Breast epithelium (tissue), 4 donors: ENCODE measurements at regions not wholly inside any gene's neighbourhood (a gene's known extent, or its start where the extent isn't known, plus 50 kb on each side); places are given as distances from the start of the nearest gene placed in this dataset.

Experiments
- DNase-seq, 2 donors: peaks; one replicate each; pipeline ENCODE4 v3.0.0-alpha.2; 2019; ENCODE audit warnings: low spot score in 2 of 2
- H3K27ac ChIP-seq, 2 donors: fragments of 200-600 bp; sonication (generic) in 1 of 2; one replicate each; pipeline ENCODE4 v1.5.1; 2016 to 2019; ENCODE audit warnings: mild to moderate bottlenecking in 1 of 2
- H3K27me3 ChIP-seq, 2 donors: fragments of 200-600 bp; sonication (generic) in 1 of 2; one replicate each; pipeline versions ENCODE4 v1.5.1 to v1.6.0; 2017 to 2019; ENCODE audit warnings: control low read depth in 1 of 2, mild to moderate bottlenecking in 1 of 2
- H3K36me3 ChIP-seq: fragments of 200-600 bp; one replicate; pipeline ENCODE4 v1.5.1; 2019
- H3K4me1 ChIP-seq, 2 donors: fragments of 200-600 bp; sonication (generic); one replicate each; pipeline ENCODE4 v1.5.1; 2016 to 2019; ENCODE audit warnings: control low read depth in 1 of 2
- H3K4me3 ChIP-seq, 3 donors: fragments of 200-600 bp; sonication (generic); 1 replicate in 2 of 3; 2 replicates in 1 of 3; pipeline ENCODE4 v1.5.1; 2016 to 2019; ENCODE audit warnings: mild to moderate bottlenecking in 3 of 3, moderate library complexity in 2 of 3
- H3K9me3 ChIP-seq, 2 donors: fragments of 200-600 bp; sonication (generic) in 1 of 2; one replicate each; pipeline ENCODE4 v1.5.1; 2016 to 2019; ENCODE audit warnings: control low read depth in 1 of 2
- POLR2A ChIP-seq: fragments of 450-650 bp; IDR thresholded peaks from one replicate; pipeline ENCODE4 v1.6.1; 2016; ENCODE audit warnings: antibody characterized with exemption, mild to moderate bottlenecking, moderate library complexity
- POLR2AphosphoS5 ChIP-seq, 3 donors: sonication (generic); formaldehyde crosslinking; IDR thresholded peaks; one replicate each; pipeline ENCODE4 v1.6.1; 2017; ENCODE audit warnings: antibody characterized with exemption in 3 of 3
- intact Hi-C: fragments of 100-400 bp; cut with DNase I; formaldehyde crosslinking; loops from one replicate; pipeline ENCODE4 v1.15.1; 2023; ENCODE audit warnings: low total_unique reads
- TF ChIP-seq, protein P1 (sequence below), 3 donors: fragments of 450-650 bp; IDR thresholded peaks; one replicate each; pipeline ENCODE4 v1.5.1; 2016 to 2017; ENCODE audit warnings: antibody characterized with exemption in 3 of 3, mild to moderate bottlenecking in 3 of 3, moderate library complexity in 3 of 3

DNA sequence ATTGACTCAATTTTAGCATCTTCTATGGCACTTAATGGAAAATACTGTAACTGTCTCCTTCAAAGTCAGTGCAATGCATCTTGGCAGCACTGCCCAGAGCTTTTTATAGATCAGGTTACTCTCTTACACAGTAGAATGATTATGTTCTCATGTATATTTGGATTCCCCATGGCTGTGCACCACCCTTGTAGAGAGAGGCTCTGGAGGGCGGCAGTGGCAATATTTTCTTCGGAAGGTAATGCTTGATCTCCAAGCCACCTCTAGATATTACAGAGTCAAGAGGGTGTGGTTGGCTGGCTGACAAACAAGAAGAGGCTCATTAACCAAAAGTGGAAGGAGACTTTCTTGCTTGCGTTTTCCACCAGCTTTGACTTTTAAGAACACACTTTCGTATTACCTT, 72.8 kb upstream of the ARSJ start:
- H3K27me3 ChIP-seq: no peaks in the 10 kb centered on the region
- H3K4me1 ChIP-seq: no peaks in the 10 kb centered on the region
- no peak for DNase-seq
- no peak overlapping the region for H3K4me3 ChIP-seq
- peaks cover 0 to under 1% of the 10 kb centered on the region in 2 donors for H3K9me3 ChIP-seq
- TF ChIP-seq POLR2AphosphoS5 (IDR thresholded peaks at IDR 0.05) (no peak), POLR2A (no peak)
- TF ChIP-seq, protein P1, sequence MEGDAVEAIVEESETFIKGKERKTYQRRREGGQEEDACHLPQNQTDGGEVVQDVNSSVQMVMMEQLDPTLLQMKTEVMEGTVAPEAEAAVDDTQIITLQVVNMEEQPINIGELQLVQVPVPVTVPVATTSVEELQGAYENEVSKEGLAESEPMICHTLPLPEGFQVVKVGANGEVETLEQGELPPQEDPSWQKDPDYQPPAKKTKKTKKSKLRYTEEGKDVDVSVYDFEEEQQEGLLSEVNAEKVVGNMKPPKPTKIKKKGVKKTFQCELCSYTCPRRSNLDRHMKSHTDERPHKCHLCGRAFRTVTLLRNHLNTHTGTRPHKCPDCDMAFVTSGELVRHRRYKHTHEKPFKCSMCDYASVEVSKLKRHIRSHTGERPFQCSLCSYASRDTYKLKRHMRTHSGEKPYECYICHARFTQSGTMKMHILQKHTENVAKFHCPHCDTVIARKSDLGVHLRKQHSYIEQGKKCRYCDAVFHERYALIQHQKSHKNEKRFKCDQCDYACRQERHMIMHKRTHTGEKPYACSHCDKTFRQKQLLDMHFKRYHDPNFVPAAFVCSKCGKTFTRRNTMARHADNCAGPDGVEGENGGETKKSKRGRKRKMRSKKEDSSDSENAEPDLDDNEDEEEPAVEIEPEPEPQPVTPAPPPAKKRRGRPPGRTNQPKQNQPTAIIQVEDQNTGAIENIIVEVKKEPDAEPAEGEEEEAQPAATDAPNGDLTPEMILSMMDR (IDR thresholded peaks at IDR 0.05): no peak
- intact Hi-C loops: no loop called here
- no peak overlapping the region for H3K27ac ChIP-seq
- H3K36me3 ChIP-seq: no peaks in the 10 kb centered on the region

DNA sequence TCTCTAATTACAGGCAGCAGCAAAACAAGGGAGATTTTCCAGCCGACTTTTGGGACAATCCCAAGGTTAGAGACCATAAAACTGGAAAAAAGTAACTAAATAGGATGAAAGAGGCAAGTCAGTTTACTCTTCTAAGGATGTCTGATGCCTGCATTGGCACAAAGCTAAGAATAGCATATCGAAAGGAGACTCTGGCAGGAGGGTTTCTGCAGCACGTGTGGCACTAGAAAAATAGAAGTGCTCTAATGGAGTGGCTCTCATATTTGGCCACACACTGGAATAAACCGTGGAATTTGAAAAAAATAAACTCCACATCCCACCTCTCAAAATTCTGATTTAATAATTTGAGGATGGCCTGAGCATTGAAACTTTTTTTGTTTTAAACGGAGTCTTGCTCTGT, 77.2 kb upstream of the ARSJ start:
- intact Hi-C loops: no loop called here
- Histone ChIP-seq H3K27ac (no peak overlapping the region), H3K36me3 (no peaks in the 10 kb centered on the region), H3K27me3 (no peaks in the 10 kb centered on the region), H3K4me3 (no peak overlapping the region), H3K9me3 (peaks cover 0 to 7% of the 10 kb centered on the region in 2 donors), H3K4me1 (no peaks in the 10 kb centered on the region)
- no peak for DNase-seq
- TF ChIP-seq, protein P1 (IDR thresholded peaks at IDR 0.05): no peak
- TF ChIP-seq POLR2A (no peak), POLR2AphosphoS5 (IDR thresholded peaks at IDR 0.05) (no peak)

GRCh38 chr4:114057746-114058145, 78.3 kb upstream of the ARSJ start:
- intact Hi-C loops: no loop called here
- Histone ChIP-seq H3K27ac (no peak overlapping the region), H3K36me3 (no peaks in the 10 kb centered on the region), H3K4me3 (no peak overlapping the region), H3K27me3 (no peaks in the 10 kb centered on the region), H3K4me1 (no peaks in the 10 kb centered on the region), H3K9me3 (peaks cover 0 to 7% of the 10 kb centered on the region in 2 donors)
- no peak for DNase-seq
- TF ChIP-seq POLR2A (no peak), POLR2AphosphoS5 (IDR thresholded peaks at IDR 0.05) (no peak)
- TF ChIP-seq, protein P1 (IDR thresholded peaks at IDR 0.05): no peak

DNA sequence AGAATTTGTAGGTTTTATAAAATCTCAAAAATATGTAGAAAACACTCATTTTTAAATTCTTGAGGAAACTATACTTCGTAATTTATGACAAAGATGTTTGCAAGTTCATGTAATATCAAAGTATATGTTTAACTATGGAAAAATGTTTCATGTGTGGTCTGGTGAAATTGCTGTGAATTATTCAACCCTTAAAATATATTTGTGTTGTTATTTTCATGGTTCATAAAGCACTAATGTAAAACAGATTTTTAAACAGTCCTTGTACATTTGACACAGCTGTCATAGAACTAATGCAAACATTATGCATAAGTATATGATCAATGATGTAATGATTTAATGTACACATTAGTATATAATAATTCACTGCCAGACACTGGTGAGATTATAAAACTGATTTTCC, 83.1 kb upstream of the ARSJ start:
- no peaks in the 10 kb centered on the region for H3K4me1 ChIP-seq
- TF ChIP-seq POLR2AphosphoS5 (IDR thresholded peaks at IDR 0.05): no peak
- no peak for TF ChIP-seq POLR2A
- TF ChIP-seq, protein P1 (IDR thresholded peaks at IDR 0.05): no peak
- no peaks in the 10 kb centered on the region for H3K36me3 ChIP-seq
- H3K4me3 ChIP-seq: no peak overlapping the region
- H3K27me3 ChIP-seq: no peaks in the 10 kb centered on the region
- intact Hi-C loops: no loop called here
- peaks cover 0 to 3% of the 10 kb centered on the region in 2 donors for H3K9me3 ChIP-seq
- no peak for DNase-seq
- H3K27ac ChIP-seq: no peak overlapping the region

GRCh38 chr4:114072781-114073180, 93.3 kb upstream of the ARSJ start:
- Histone ChIP-seq H3K4me3 (no peak overlapping the region), H3K9me3 (peaks cover 0 to 3% of the 10 kb centered on the region in 2 donors), H3K4me1 (no peaks in the 10 kb centered on the region), H3K27me3 (no peaks in the 10 kb centered on the region), H3K27ac (no peak overlapping the region), H3K36me3 (no peaks in the 10 kb centered on the region)
- intact Hi-C loops: loop anchor here (5.0 kb wide), 1 partner anchor 240 kb away; no protein-coding TSS in a partner anchor
- TF ChIP-seq, protein P1 (IDR thresholded peaks at IDR 0.05): no peak
- TF ChIP-seq POLR2AphosphoS5 (IDR thresholded peaks at IDR 0.05): no peak
- no peak for DNase-seq
